CD4-positive, alpha-beta T cell treated with Interleukin-2 at 100 ng/mL for 4 hours (primary cell): ENCODE measurements at regions not wholly inside any gene's neighbourhood (a gene's known extent, or its start where the extent isn't known, plus 50 kb on each side); places are given as distances from the start of the nearest gene placed in this dataset.
"Not testable (repeated sequence)": the region's sequence is repeated elsewhere in the genome, so short reads cannot be mapped to it uniquely, and the experiment has no call there.

ENCODE experiments used
- DNase-seq: peaks from one replicate; pipeline ENCODE4 v3.0.0-alpha.2; 2020; ENCODE audit warnings: low spot score

DNA sequence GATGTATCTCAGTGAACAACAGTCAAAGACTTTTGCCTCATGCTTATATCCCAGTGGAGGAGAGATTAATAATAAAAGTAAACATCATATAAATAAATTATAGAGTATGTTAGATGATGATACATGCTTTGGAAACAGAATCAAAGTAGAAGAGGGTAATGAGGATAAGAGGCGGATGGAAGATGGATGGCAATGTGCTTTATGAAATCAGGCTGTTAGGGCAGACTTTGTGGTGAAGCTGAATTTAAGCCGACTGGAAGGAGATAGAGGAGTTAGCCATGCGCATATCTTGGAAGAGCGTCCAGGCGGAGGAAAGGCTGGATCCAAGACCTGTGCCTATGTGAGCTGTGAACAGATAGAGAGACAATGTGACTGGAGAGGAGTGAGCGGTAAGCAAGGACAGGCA, 74.9 kb upstream of the GUCY1A1 start:
- no peak for DNase-seq

GRCh38 chr4:155590796-155591585, 75.7 kb upstream of the GUCY1A1 start:
- DNase-seq: no peak

- no peak for DNase-seq
These were observed 78.2 kb upstream of the GUCY1A1 start for GRCh38 chr4:155588437-155588836.

DNA sequence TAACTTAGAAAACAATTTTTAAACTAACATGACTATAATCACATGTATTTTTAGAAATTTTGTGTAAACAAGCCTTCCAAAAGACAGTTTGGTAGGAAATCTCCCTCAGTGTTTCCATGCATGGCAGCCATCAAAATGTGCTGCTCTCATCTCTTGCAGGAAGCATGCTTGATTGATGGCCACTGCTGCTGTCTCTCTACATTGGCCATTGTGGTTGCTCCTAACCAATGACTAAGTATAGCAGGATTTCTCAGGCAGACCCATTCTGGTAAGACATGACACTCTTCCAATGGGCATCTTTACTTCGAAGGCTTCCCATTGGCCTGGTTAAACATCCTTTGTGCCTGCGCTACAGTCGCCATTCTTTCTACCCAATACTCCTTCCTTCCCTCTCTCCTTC, 78.9 kb upstream of the GUCY1A1 start:
- DNase-seq: no peak

GRCh38 chr4:155582971-155583437, 83.6 kb upstream of the GUCY1A1 start:
- peak; percentile 10 for DNase-seq

DNA sequence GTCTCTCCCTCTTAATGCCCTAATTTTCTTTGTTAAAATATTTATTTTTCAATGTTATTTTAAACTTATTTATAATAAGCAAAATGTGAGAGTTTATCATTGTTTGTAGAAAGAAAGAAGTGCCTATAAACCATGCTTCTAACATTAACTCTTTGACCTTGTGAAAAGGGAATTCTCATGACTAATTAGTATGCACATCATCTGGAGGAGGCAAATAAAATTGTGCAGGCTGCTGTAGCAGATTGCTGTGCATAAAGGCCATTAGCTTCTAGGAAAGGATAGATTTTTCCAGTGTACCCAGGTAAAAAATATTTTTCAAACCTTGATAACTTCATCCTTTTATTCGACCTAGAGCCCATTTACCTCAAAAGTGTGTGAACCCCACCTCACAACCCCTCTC, 84.6 kb upstream of the GUCY1A1 start:
- no peak for DNase-seq

DNA sequence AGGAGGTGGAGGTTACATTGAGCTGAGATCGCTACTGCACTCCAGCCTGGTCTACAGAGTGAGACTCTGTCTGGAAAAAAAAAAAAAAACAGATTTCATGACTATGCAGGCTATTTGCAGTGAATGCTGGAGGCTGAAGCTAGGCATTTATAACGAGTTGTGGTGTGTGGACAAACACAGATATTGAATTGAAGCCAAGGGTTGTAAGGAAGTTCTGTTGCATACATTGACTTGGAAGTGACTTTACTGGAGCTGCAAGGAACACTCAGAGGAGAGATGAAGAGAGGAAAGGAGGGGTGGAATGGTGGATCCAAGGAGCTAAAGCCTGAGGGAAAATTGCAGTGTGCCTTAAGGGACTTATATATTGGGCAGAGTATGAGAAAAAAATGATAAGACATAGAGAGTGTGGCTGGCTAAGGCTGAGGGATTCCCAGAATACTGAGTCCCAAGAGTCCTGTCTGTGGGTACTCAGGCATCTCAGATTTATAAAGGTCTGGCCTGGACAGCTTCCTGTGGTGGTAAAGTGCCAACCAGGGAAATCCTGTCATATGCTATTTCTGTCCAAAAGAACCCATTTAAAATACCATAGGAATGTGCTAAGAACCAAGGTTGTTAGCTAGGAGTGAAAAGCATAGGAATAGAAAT, 87.8 kb upstream of the GUCY1A1 start:
- no peak for DNase-seq

- no peak for DNase-seq
These were observed 88.4 kb upstream of the GUCY1A1 start for GRCh38 chr4:155578219-155578618.

GRCh38 chr4:155574329-155574728, 92.3 kb upstream of the GUCY1A1 start:
- not testable (repeated sequence) for DNase-seq

GRCh38 chr4:155573126-155573525, 93.5 kb upstream of the GUCY1A1 start:
- DNase-seq: no peak

DNA sequence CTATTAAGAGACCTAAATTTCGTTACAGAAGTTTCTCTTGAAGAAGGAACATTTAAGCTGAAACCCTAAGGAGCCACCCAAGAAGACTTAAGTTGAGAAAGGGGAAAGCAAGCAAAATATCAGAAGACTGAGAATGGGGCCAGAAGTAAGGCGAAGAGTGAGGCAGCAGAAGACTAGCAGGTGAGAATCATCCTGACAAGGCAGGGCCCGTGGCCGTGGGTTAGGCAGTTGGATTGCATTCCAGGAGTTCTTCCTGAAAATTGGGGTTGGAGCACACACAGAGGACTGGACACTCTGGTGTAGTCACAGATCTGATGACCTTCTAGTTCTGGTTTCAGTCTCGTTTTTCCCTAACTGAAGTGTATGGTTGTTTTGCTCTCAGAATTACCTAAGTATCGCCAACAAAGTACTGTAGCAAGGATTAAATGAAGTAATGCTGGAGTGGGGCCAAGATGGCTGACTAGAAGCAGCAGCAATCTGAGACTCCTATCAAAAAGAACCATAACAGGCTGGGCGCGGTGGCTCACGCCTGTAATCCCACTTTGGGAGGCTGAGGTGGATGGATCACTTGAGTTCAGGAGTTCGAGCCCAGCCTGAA, 94.4 kb upstream of the GUCY1A1 start:
- no peak for DNase-seq

DNA sequence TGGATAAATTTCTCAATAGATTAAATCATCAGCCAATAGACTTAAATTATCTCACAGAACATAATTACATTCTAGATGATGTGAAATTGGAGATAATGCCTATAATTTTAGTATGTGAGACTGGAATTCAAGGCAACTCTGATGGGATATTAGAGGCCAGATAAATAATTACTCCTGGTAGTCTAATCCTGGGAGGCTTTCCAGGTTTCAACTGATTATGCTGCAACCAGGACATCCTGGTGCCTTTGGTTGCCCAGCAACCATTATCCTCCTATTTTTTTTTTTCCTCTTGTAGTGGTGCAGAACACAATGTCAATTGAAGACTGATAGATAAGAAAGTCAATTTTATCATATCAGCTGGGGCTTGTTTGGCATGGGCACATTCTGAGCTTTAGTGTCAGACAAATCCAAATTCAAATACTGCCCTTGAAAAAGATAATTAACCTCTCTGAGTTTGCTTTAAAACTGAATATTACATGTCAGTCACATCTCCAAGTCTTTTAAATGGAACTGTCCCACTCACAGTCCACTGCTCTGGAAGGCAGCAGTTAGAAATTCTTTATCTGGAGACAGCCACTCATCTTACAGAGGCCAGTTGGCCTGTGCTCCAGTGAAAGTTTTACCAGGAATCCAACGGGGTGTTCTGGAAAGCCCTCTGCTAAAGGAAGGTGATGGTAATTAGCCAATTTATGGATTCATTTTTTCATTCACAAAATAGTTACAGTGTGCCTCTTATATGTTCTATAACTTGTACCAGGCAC, 95.3 kb upstream of the GUCY1A1 start:
- DNase-seq: no peak

GRCh38 chr4:155570661-155571060, 96.0 kb upstream of the GUCY1A1 start:
- no peak for DNase-seq

DNA sequence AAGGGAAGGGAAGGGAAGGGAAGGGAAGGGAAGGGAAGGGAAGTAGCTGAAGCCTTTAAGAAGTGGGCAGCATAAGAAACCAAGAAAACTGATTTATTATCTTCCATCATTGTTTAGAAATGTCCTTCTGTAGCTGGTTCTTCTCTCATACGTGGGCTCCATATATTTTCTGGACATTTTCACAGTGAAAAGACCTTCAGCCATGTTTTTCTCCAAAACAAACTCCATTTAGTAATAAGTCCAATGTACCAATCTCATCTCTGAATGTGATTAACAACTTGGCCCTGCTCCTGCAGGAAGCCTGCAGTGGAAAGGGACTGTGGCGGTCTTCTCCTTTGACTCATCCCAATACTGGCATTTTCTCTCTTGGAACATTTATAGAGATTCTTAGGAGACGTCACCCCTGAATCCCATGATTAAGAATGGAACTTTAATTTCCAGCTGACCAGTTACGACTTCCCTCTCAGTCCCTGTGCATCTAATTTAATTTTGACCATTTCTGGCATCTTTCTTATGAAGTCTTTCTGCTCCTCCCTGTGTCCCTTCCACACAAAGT, 96.6 kb upstream of the GUCY1A1 start:
- DNase-seq: no peak

DNA sequence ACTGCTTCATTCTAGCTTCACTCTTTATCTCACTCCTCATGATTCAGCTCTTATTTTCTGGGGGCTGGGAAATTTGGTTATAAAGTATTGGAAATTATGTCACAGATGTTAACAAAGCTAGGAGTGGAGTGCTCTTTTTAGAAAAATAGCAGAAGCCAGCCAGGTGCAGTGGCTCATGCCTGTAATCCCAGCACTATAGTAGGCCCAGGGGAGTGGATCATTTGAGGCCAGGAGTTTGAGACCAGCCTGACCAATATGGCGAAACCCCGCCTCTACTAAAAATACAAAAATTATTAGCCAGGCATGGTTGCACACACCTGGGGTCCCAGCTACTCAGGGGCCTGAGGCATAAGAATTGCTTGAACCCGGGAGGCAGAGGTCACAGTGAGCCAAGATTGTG, 97.2 kb upstream of the GUCY1A1 start:
- no peak for DNase-seq

GRCh38 chr4:155568641-155569220, 97.9 kb upstream of the GUCY1A1 start:
- DNase-seq: no peak

DNA sequence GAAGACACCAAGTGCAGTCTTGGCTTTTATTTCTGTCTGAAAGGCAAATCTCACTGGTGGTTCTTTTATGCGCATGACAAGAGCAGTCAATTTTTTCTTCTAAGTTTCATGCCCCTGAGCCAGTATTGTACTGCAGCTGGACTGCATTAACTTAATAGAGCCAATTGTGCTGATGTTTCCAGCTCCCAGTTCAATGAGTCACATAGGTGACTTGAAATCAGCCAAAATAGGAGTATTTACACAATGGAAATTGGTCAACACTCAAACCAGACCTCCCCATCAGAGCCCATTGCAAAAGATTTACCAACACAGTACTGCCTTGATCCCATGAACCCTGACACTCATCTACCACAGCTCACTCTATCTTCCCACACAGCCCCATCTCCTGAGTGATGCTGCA, 100.3 kb upstream of the GUCY1A1 start:
- no peak for DNase-seq

DNA sequence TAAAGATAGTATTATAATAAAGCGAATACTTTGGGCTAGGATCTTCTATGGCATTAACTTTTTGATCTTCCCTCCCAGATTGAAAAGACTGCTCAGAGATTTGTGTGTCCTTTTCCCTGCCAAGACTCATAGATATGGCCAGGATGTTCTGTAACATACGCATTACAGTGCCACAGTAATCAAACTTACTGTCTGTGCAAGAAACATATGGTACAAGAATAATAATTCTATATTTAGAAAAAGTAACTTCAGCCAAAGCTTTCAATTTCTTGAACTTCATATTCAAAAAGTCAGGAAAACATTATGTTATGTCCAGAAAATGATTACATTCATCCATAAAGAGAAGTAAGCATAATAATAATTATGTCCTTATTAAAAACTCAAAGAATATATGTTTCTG, 100.9 kb upstream of the GUCY1A1 start:
- DNase-seq: no peak

DNA sequence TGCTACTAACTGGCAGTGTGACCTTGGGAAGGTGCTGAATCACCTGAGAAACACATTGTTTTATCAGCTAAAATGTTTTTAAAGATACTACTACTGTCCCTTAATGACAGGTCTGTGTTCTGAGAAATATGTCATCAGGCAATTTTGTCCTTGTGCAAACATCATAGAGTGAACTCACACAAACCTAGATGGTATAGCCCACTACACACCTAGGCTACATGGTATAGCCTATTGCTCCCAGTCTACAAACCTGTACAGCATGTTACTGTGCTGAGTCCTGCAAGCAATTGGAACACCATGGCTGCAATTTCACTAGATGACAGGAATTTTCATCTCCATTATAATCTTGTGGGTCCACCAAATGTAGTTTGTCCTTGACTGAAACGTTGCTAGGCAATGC, 101.3 kb upstream of the GUCY1A1 start:
- no peak for DNase-seq

- no peak for DNase-seq
These were observed 101.8 kb upstream of the GUCY1A1 start for GRCh38 chr4:155564880-155565279.

- DNase-seq: no peak
These were observed 102.6 kb upstream of the GUCY1A1 start for GRCh38 chr4:155564086-155564485.

DNA sequence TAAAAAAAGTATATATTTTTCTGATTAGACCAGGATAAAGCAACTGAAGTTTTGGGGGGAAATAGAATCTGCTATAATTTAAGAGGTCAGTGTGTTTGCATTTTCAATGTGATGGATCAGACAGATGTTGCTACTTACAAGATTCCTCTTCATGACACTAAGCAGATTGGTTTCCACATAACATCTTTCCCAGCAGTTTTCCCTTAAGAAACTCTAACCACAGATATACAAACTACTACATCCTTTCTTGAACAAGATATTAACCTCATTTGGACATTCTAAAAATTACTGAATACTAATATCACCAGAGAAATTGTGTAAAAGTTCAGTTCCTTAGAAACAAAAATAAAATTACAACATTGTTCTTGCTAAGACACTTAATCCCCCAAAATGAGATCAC, 106.7 kb upstream of the GUCY1A1 start:
- no peak for DNase-seq
